C4-2B (cell line): ENCODE measurements at regions not wholly inside any gene's neighbourhood (a gene's known extent, or its start where the extent isn't known, plus 50 kb on each side); places are given as distances from the start of the nearest gene placed in this dataset.

Experiments
- H3K27ac ChIP-seq: fragments of 450-650 bp; 2 replicates; pipeline ENCODE4 v1.5.1; 2017
- CTCF ChIP-seq: fragments of 450-650 bp; conservative IDR thresholded peaks from 2 replicates; pipeline ENCODE4 v1.5.1; 2017; ENCODE audit warnings: mild to moderate bottlenecking
- ZFX ChIP-seq: fragments of 450-650 bp; IDR thresholded peaks from 2 replicates; pipeline ENCODE4 v1.6.1; 2017

- no peak overlapping the region for H3K27ac ChIP-seq
- TF ChIP-seq ZFX, result no peak
- no peak for TF ChIP-seq CTCF
Observed at GRCh38 chr10:4181621-4182049, 396.6 kb upstream of the KLF6 start.

- H3K27ac ChIP-seq, result no peak overlapping the region
- no peak for TF ChIP-seq ZFX
- TF ChIP-seq CTCF, result no peak
Observed at GRCh38 chr10:4181081-4181480, 396.1 kb upstream of the KLF6 start.

GRCh38 chr10:4177791-4178190, 392.8 kb upstream of the KLF6 start:
- no peak for TF ChIP-seq CTCF
- no peak for TF ChIP-seq ZFX
- no peak overlapping the region for H3K27ac ChIP-seq

GRCh38 chr10:4176500-4177281, 391.7 kb upstream of the KLF6 start:
- TF ChIP-seq CTCF (no peak), ZFX (no peak)
- no peak overlapping the region for H3K27ac ChIP-seq

- H3K27ac ChIP-seq, result no peak overlapping the region
- TF ChIP-seq ZFX, result no peak
- TF ChIP-seq CTCF, result peak; percentile 28
Observed at GRCh38 chr10:4174197-4174596, 389.2 kb upstream of the KLF6 start.

GRCh38 chr10:4170633-4171314, 385.8 kb upstream of the KLF6 start:
- TF ChIP-seq ZFX, result no peak
- TF ChIP-seq CTCF, result no peak
- no peak overlapping the region for H3K27ac ChIP-seq

- TF ChIP-seq ZFX (no peak), CTCF (no peak)
- no peak overlapping the region for H3K27ac ChIP-seq
Observed at GRCh38 chr10:4170181-4170580, 385.2 kb upstream of the KLF6 start.
